IPS DF 6.9 (cell line): ENCODE measurements at regions not wholly inside any gene's neighbourhood (a gene's known extent, or its start where the extent isn't known, plus 50 kb on each side); places are given as distances from the start of the nearest gene placed in this dataset.

Experiments
- DNase-seq: peaks from one replicate; pipeline ENCODE4 v3.0.0-alpha.2; 2013; ENCODE audit warnings: low read depth, low spot score
- H3K27ac ChIP-seq: one replicate; pipeline ENCODE4 v1.5.1; 2013; ENCODE audit warnings: low read length, control low read depth
- H3K27me3 ChIP-seq: 2 replicates; pipeline ENCODE4 v1.6.1; 2013; ENCODE audit warnings: mild to moderate bottlenecking, low read length; ENCODE audit not compliant: control insufficient read depth, insufficient read depth
- H3K36me3 ChIP-seq: 2 replicates; pipeline ENCODE4 v1.6.1; 2013; ENCODE audit warnings: low read length; ENCODE audit not compliant: control insufficient read depth, insufficient read depth
- H3K4me1 ChIP-seq: 2 replicates; pipeline ENCODE4 v1.6.1; 2013; ENCODE audit warnings: low read length; ENCODE audit not compliant: control insufficient read depth, insufficient read depth
- H3K4me3 ChIP-seq: 2 replicates; pipeline ENCODE4 v1.5.1; 2013; ENCODE audit warnings: mild to moderate bottlenecking, low read length
- H3K9me3 ChIP-seq: 2 replicates; pipeline ENCODE4 v1.6.1; 2013; ENCODE audit warnings: low read length, inconsistent platforms; ENCODE audit not compliant: control insufficient read depth, insufficient read depth
- WGBS: extraction: QIAGEN DNeasy Blood & Tissue Kit; methylation state at CpG from one replicate; pipeline ENCODE4 v1.1.7; 2013; ENCODE audit warnings: mixed read lengths, missing lambda C conversion rate; ENCODE audit not compliant: insufficient read length, insufficient coverage; 5-methylcytosine and 5-hydroxymethylcytosine counted together

DNA sequence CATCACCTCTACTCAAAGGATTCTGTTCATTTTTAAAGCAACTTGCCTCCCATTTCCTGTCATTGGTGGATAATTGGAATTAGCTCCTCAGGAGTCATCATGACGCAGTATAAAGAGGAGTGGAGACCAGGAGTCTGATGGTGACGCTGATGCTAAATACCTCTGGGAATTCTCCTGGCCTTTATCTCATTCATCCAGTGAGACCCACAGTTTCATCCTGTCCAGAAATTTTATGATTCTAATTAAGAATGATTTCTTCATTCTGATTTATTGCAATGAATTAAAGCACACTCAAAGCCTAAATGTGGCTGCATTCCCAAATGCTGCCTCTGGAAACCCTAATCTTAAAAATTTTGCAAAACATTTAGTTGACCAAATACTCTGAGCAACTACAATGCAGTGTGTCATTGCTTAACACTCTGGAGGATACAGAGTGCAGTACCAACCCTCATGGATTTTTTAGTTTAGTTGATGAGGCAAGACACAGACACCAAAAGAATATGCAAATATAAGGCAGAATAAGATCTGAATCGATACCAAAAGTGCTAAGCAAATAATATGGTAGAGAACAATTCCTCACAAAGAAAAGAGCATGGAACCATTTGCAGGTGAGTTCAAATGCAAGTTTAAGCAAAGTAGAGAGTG lies 236.2 kb downstream of the ETAA1 start:
- no CpG with 5 or more reads among the region's 3 CpGs for WGBS
- H3K4me3 ChIP-seq = no peak overlapping the region

DNA sequence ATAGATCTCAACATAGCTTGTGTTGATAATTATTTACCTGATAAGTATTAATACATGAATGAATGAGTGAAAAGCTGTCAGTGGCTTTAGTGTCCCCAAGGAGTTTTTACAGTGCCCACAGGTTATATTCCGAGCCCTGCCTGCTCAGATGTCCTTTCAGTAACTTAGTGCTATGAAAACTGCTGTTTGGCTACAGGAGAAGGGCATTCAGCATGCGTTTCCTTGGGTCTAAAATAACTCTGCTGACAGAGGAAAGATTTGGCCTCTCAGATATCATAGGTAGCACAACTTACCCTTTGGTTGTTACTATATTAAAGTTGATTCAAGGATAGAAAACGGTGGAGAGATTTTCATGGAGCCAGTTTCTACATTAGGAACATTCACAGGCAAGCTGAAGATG lies 241.0 kb downstream of the ETAA1 start:
- Histone ChIP-seq H3K9me3 (no peaks in the 10 kb centered on the region), H3K27ac (no peak overlapping the region), H3K4me1 (no peaks in the 10 kb centered on the region), H3K27me3 (no peaks in the 10 kb centered on the region), H3K4me3 (no peak overlapping the region), H3K36me3 (no peaks in the 10 kb centered on the region)
- WGBS = no CpG with 5 or more reads among the region's 3 CpGs
- no peak for DNase-seq

More for the DNA sequence above, 236.2 kb downstream of the ETAA1 start:
- no peak for DNase-seq
- Histone ChIP-seq H3K27ac (no peak overlapping the region), H3K9me3 (no peaks in the 10 kb centered on the region), H3K27me3 (no peaks in the 10 kb centered on the region), H3K36me3 (no peaks in the 10 kb centered on the region), H3K4me1 (no peaks in the 10 kb centered on the region)

DNA sequence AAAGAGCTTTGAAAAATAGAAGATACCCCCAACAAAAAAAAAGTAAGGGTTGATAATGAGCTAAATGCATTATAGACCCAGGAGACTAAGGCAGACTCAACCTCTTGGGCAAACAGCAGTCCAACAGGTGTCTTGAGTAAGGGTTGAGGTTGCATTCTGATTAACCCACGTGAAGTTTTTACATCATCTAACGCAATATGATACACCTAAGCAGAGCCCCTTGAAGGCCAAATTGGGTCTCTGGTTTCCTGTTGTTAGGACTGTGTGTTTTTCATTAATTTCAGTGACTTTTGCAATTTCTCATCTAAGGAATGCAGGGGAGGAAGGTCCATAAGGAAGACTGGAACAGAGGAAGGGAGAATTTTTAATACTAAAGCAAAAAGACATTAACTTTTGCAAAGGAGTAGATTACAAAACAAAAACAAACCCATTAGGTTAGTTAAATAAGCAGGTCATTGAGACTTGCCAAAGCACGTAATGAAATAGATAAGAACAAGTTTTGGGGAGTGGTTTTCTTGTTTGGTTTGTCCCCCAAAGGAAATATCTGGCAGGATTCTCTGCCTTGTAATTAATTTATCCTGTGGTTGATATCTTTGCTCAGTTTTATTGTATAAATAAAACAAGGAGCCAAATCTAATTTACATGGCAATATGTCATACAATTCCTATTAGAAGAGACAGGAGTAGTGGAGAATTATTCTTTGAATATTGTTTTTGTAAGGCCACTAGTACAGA lies 244.3 kb downstream of the ETAA1 start:
- Histone ChIP-seq H3K4me1 (no peaks in the 10 kb centered on the region), H3K27ac (no peak overlapping the region), H3K36me3 (no peaks in the 10 kb centered on the region), H3K27me3 (no peaks in the 10 kb centered on the region), H3K4me3 (no peak overlapping the region), H3K9me3 (no peaks in the 10 kb centered on the region)
- no peak for DNase-seq
- no CpG with 5 or more reads among the region's 3 CpGs for WGBS

DNA sequence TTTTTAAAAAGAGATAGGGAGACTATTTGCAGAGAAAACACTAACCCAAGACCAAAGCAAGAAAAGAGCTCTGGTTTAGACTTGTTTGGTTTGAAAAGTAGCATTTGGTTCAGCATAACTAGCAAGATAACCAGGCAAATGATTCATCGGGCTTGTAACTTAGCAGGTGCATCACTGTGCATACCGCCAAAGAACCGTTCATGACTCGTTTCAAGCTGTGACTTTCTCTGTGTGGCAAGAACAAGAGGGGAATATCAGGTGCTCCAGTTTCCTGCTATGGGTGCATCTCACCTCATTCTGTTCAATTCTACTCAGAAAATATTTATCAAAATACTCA lies 244.9 kb downstream of the ETAA1 start:
- Histone ChIP-seq H3K36me3 (no peaks in the 10 kb centered on the region), H3K27me3 (no peaks in the 10 kb centered on the region), H3K4me3 (no peak overlapping the region), H3K27ac (no peak overlapping the region), H3K4me1 (no peaks in the 10 kb centered on the region), H3K9me3 (no peaks in the 10 kb centered on the region)
- WGBS = no CpG with 5 or more reads among the region's 4 CpGs
- no peak for DNase-seq

DNA sequence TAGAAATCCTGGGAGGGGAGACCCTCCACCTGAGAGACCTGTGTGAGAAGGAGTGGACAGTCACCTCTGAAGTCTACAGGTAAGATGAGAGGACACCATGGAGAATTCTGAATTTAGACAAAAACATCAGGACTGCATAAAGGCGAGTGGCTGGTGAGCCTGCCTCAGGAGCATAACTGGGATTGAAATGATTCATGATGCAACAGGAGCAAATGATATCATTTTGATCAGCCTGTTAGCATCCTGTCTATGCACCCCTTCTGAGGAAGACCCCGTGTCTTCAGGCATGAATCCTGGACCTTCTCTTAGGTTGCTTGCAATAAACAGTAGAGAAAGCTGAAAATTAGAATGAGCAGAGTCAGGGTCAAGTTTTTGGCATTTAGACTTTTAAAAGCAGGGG lies 245.8 kb downstream of the ETAA1 start:
- H3K9me3 ChIP-seq = no peaks in the 10 kb centered on the region
- H3K27ac ChIP-seq = no peak overlapping the region
- DNase-seq = no peak
- no peak overlapping the region for H3K4me3 ChIP-seq
- H3K27me3 ChIP-seq = no peaks in the 10 kb centered on the region
- no CpG with 5 or more reads among the region's 2 CpGs for WGBS
- no peaks in the 10 kb centered on the region for H3K4me1 ChIP-seq
- H3K36me3 ChIP-seq = no peaks in the 10 kb centered on the region

DNA sequence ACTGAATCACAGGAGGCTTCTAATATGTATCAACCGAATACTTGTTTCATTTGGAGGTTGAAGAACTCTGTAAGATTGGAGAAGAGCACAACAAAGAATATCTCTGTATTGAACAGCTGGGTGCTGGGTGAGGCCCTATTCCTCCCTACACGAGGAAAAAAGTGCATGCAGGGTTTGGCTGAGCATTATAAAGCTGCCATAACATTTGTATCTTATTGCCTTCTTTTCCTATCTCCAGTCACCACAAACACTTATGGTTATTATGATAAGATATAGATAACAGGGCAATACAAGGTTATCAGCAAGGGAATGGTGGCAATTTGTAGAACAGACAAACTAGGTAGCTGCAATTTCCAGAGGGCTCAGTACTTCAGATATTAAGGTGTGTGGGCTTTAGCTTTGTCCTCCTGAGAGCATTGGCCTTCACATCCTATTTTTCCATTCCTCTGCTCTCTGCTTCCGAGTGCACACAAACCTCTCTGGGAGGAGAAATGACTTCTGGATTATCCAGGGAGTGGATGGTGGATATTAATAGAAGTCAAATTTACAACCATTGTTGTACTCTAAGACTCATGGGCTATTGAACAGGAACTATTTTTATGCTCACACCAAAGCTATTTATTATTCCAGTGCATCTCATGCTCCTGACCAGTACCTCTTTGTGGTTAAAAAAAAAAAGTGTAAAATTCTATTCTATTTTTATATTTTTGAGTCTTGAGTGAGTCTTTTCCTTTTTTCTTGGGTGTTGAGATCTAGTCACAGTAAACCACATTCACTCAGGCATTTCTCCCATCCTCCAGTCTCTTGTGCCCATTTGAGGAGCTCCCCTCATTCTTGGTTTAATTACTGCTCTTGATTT lies 248.4 kb downstream of the ETAA1 start:
- WGBS = no CpG with 5 or more reads among the region's 3 CpGs

DNA sequence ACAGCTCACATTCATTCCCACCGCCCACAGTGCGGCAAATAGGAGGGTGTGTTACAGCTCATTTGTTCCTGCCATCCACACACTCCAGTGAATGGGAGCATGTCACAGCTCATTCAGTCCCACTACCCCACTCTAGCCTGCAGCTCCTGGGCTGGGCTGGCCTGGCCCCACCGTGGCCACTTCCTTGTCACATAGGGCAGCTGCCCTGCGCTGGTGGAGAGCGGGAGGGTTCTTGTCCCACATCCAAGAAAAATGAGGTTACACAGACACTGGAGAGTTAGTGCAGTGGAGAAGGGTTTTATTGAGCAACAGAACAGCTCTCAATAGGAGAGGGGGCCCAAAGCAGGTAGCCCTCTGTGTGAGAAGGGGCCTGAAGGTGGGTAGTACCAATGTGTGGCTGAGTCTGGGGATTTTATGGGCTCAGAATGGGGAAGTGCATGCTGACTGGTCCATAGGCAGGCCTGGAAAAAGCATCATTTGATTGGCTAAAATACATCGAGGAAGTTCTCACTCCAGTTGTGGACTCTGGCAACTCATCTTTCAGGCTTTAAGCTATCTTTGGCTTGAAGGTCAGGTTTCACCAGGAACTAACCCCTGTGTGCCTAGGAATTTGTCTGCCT lies 249.7 kb downstream of the ETAA1 start:
- Histone ChIP-seq H3K27ac (no peak overlapping the region), H3K4me1 (0 out of 2 replicates have a peak, but pooled peaks cover 2% of the 10 kb centered on the region), H3K9me3 (no peaks in the 10 kb centered on the region), H3K36me3 (no peaks in the 10 kb centered on the region), H3K4me3 (no peak overlapping the region), H3K27me3 (no peaks in the 10 kb centered on the region)
- no CpG with 5 or more reads among the region's 6 CpGs for WGBS
- no peak for DNase-seq

More for the DNA sequence above, 248.4 kb downstream of the ETAA1 start:
- Histone ChIP-seq H3K4me3 (no peak overlapping the region), H3K27ac (no peak overlapping the region), H3K36me3 (no peaks in the 10 kb centered on the region), H3K27me3 (no peaks in the 10 kb centered on the region), H3K9me3 (no peaks in the 10 kb centered on the region), H3K4me1 (0 out of 2 replicates have a peak, but pooled peaks cover 2% of the 10 kb centered on the region)
- no peak for DNase-seq

DNA sequence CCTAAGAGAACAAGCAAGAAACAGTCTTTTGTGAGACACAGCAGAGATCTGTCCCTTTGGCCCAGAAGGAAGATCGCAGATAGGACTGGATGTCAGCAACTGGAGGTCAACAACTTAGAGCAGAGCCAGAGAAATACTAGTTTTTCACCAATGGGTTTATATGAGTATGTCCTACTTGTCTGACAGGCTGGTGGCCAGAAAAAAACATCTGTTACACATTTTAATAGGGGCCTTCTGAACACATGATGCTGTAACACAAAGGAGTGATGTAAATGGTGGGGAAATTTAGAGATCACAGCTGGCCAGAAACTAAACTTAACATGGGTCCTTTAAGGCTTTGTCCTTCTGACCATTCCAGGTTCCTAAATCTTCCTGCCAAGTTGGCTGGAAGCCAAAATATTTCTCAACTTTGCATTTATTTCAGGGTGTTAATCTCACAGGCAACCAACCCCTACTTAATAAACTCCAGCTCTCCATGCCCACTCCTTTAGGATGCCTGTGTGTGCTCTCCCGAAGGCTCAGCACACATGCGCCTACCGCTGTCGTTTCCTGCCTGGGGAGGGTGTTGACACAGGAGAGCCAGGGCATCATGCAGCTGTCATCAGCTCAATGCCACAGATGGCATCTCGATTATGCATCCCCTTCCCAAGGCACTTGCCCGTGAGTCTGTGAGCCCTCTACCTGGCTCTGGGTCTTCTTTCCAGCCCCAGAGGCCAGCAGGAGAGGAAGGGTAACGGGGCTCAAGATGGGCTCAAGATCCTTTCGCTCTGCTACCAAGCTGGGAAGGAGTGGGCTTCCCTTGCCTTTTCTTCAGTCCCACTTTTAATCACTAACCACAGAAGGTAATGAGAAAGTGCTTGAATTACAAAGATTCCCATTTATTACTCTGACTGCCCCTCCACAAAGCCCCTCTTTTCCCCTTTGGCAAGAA lies 252.5 kb downstream of the ETAA1 start:
- H3K36me3 ChIP-seq = peaks cover 3% of the 10 kb centered on the region; the same call in 1 of the 2 replicates
- H3K27me3 ChIP-seq = no peaks in the 10 kb centered on the region
- no CpG with 5 or more reads among the region's 9 CpGs for WGBS
- no peaks in the 10 kb centered on the region; the same call in 1 of the 2 replicates for H3K9me3 ChIP-seq
- H3K4me1 ChIP-seq = 0 out of 2 replicates have a peak, but pooled peaks cover 2% of the 10 kb centered on the region
- H3K27ac ChIP-seq = no peak overlapping the region
- DNase-seq = no peak
- no peak overlapping the region for H3K4me3 ChIP-seq

DNA sequence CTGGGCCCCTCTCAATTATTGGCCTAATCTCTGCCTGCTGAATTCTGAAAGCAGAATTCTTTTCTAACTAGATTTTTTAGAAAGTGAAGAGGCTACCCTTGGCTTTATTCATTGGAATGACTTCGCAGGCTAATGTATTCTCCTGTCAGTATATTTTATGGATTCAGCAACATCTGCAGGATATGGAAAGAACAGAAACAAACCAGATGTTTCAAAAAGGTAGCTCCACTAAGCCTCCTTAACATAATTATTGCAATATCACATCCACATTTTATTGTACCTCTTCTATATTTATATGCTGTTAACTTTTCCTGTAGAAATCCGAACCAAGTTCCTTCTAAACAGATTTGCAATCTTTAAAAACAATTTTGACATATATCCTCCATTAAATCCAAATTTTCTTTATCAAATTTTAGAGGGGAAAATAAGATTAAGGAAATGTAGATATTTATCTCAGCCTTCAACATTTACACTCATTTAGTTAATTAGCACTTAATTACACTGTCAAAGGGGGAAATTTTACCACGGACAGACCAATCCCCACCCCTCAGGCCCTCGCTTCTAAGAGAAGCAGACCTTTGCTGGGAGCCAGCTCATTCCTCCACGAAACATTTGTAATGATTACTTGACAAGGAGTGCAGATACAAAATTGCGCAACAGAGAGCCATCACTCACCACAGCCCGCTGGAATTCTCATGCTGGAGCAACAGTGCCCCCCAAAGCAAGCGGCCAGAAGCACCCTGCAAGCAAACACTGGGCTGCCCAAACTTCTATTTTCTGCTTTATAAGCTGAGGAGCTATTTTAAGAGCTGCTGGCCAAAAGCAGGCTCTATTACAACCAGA lies 253.4 kb downstream of the ETAA1 start:
- 100% methylated on average over 1 of the region's 8 CpGs for WGBS
- H3K27ac ChIP-seq = no peak overlapping the region
- no peaks in the 10 kb centered on the region; the same call in 1 of the 2 replicates for H3K9me3 ChIP-seq
- H3K4me3 ChIP-seq = no peak overlapping the region
- 0 out of 2 replicates have a peak, but pooled peaks cover 2% of the 10 kb centered on the region for H3K4me1 ChIP-seq
- DNase-seq = peak; percentile 60
- no peaks in the 10 kb centered on the region for H3K27me3 ChIP-seq
- H3K36me3 ChIP-seq = peaks cover 3% of the 10 kb centered on the region; the same call in 1 of the 2 replicates
